ENCODE measurements at regions not wholly inside any gene's neighbourhood (a gene's known extent, or its start where the extent isn't known, plus 50 kb on each side); places are given as distances from the start of the nearest gene placed in this dataset.

DNA sequence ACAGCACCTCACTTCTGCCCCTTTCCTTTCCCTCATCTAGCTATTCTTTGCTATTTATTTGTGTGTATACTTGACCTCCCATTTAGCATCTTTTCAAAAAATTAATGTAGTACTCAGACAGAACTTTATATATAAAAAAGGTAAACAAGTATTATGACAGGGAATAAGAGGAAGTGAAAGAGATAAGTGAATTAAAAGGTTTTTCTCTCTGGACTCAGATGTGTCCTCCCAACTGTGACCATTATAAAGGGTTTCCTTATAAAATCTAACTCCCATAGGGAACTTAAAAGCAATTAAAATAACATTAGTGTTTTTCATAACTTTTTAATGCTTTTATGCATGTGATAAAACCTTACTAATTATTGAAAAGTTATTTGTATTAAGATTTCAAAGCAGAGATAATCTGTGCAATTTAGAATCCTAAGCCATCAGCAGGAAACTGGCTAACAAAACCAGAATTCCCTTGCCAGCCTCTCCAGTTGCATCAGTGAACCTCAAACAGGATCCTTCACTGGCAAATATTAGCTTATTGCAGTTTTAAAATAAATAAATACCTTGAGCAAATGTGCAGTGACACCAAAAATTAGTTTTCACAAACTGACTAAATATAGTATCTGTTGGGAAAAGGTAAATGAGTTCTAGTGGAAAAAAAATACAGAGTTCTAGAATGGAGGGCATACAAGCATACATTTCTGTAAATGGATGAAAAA is 930.7 kb downstream of the BCL11A start:
- no peak for DNase-seq

DNA sequence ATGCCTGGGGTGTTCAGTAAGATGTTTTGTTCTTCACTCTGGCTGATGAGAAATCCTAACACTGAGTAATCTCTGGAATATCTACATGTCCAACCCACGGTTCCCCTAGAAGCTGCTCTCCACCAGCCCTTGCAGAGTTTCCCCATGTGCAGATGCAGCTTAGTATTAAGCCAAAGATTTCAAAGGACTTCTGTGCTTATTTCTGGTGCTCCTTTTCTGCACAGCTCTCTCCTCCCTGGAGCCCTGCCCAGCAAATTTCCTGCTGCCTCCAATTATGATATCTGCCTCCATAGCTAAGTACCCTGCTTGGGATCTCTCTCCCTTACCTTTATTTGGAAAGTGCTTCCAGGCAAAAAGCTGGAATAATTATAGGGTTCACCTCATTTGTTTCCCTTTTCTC is 949.3 kb downstream of the BCL11A start:
- no peak for DNase-seq

DNA sequence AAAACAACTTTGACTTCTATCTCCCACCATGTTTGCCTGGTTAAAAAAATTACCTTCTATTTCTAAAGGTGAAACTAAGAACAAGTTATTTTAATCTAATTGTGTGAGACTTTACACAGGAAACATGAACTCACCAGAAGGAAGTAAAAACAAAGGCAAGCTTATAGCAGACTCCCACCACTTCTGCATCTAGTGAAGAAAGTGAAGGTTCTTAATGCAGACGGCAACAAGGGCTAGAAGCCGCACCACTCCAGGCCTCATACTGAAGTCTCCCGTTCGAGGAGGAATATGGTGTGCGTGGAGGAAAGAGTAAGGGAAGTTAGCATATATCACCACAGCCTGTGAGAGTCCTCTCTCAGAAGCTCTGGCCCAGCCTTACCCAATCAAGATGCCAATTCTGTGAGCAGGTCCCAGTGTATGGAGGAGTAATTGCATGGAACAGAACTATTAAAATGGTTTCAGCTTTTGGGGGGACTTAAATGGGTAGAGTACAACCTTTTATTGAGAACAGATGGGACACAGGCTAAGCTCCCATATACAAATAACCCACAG is 958.7 kb downstream of the BCL11A start:
- DNase-seq, result no peak

DNA sequence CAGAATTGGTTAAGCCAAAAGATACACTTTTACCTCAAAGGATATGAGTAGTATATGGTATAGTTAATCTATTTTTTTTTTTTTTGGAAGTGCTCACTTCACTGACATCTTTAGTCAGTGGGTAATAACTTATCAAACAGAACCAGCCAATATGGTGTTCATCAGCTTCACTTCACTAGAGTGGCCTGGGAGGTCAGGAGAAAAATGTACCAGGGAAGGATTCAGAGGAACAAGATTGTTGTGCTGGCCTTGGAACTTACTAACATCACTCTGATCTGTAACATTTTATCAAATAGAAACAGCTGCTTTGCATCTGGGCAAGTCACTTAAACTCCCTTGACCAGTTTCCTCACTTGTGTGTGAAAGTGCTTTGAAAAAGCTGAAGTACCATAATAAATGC is 962.7 kb downstream of the BCL11A start:
- no peak for DNase-seq

DNA sequence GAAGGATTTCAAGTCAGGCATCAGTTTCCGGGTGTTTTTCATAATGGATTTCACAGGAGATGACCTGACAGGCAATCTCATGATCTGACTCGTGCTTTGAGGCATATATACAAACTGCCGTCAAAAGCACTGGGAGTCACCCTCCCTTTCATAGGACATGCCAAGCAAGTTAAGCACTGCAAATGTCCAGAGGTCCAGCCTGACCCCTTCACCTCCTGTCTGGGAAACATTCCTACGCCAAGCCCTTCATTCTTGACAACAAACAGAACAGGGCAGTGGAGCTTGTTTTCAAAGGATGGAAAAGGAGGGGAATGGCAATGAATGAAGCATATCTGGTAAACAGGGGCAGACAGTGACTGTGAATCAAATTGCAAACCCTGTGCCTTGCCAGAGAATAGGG is 963.6 kb downstream of the BCL11A start:
- no peak for DNase-seq

DNA sequence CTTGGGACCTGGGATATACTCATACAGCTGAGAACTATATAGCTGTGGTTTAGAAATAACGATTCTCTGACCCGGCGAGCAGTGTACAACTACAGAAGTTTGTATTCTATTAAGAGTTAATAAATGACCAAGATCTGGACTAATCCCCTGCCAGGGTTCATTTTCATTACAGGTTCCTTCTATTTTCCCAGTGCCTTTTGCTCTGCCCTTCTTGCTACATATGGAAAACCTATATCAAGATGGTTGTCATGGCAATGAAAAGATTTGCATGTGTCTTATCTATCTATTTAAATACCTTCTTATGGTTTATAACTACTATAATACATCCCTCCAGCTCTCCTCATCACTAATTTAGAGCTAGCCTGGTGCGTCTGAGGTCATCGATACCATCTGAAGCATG is 965.2 kb downstream of the BCL11A start:
- no peak for DNase-seq

DNA sequence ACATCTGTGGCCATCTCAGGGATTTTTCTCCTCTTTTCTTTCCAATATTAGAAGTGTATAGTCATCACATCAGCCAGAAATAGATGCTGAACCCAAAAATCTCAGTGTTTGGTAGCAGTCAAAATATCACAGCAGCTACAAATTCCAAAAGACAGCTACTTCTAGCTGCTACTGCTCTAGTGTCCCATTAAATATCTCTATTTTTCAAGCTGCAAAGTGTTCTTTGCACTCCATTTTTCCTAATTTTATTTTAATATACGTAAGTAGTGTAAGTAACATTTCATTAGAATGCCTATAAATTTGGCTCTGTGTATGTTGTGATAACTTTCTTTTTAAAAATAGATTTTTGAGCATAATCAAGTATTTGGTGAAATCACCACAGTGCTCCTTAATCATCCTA is 967.3 kb downstream of the BCL11A start:
- no peak for DNase-seq

DNA sequence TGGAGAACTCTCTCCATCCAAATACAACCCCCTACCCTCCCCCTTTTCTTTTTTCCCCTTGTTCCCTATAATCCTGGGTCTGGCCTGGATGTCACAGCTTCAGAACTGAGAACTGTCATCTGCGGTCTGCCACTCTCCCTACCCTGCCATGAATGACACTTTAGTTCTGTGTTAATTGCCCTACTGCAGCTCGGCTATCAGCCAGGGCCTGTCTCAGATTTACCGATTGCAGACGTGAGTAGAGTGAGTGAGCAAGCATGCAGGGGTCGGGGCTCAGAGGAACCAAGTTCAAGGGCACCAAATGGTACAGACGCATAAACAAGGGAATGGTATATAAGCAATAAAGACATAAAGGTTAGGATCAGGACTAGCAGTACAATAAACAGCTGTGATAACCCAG is 967.8 kb downstream of the BCL11A start:
- DNase-seq, result no peak

DNA sequence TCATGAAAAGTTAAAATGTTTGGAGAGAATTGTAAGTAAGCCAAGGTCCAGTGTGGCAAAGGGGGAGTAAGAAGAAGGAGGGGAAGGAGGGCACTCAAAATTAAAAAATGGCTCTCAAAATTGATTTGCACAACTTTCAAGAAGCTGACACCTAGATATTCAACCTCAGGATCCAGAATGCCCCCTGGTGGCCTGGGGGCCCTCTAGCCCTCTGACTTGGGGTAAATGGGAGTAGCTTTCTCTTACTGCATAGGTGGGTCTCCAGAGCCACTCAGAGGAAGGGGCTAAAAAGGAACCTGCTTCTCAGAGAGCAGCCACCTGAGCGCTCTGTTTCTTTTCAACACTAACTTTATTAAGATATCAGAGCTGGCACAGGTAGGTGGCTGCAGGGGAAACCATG is 968.5 kb downstream of the BCL11A start:
- DNase-seq, result peak; percentile 4

DNA sequence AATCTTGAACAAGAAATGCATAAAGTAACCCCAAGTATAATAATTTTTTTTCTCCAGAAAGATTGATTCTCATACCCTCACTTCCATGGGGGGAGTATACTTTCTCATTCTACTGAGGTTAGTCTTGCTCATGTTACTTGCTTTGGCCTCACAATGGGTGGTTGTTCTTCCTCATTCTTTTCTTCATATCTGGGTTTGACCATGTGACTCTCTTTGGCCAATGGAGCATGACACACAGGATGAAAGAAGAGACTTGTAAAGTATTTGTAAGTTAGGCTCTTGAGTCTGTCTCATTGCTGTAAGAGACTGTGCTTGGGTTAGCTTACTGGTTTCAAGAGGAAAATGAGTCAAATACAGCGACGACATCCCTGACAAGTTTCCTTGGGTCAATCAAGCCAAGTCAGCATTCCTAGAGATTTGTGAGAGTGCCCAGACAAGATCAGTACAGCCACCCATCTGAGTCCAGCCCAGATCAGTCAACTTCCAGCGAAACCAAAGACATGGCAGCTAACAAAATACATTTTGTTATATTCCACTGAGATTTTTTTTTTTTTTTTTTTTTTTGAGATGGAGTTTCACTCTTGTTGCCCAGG is 970.2 kb downstream of the BCL11A start:
- no peak for DNase-seq

DNA sequence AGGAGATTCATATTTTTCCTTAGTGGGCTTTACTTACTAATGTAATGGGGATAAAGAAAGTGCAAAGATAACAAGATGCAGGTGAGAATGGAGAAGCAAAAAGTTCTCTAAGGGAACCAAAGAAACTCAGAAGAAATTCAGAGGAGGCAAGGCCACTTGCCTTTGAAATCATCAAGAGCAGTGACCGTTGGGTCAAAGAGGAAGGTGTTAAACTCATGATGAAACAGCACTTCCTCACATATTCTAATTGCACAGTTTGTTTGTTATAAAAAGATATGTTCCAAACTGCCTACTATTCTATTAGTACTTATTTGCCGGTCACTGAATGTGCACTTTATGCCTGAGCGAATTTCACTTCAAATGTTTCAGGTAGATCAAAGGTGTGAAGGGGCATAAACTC is 975.1 kb downstream of the BCL11A start:
- DNase-seq, result no peak

DNA sequence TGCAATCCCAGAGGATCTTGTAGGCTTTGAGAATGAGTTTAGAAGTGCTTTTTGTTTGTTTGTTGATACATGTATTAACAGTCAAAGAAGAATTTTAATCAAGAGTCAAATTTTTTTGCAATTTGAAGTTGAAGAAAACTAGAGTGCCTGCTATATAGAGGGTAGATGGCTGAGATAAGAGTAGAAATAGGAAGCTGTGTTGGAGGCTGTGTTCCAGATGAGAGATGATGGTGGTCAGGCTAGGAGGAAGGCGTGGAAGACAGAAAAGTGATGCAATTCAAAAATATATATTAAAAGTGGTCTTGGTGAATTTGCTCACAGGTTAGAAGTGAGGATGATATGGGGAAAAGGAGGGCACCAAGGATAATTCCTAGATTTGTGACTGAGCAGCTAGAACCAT is 978.3 kb downstream of the BCL11A start:
- DNase-seq, result no peak

DNA sequence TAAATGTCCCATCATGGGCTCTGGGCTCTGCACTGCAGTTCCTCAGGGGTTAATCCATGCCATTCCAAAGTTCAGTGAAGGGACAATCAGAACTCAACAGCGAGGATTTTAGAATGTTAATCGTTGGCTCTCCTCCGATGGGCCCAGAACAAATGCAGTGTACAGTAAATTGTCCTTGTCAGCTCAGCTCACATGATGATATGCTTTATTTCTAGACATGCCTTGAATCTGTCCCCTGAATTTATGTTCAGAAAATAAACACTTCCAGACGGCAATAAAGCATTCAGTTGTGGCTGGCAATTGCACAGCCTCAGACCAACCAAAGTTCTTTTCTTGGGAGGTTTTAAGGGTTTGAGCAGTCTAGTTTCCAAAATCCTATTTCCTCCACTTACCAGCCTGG is 981.2 kb downstream of the BCL11A start:
- DNase-seq, result no peak

DNA sequence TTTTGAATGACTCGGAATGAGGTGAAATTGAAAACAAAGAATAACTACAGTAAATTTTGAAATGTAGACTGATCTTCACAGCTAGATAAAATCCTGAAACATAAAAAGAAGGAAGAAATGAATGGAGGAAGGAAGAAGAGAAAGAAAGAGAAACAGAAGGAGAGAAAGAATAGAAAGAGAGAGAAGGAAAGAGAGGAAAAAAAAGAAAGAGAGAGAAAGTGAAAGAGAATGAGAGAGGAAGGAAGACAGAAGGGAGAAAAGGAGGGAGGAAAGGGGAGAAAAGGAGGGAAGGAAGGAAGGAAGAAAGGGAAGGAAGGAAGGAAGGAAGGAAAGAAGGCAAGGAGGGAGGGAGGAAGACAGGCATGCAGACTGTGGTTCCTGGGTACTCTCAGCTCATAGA is 982.6 kb downstream of the BCL11A start:
- no peak for DNase-seq

DNA sequence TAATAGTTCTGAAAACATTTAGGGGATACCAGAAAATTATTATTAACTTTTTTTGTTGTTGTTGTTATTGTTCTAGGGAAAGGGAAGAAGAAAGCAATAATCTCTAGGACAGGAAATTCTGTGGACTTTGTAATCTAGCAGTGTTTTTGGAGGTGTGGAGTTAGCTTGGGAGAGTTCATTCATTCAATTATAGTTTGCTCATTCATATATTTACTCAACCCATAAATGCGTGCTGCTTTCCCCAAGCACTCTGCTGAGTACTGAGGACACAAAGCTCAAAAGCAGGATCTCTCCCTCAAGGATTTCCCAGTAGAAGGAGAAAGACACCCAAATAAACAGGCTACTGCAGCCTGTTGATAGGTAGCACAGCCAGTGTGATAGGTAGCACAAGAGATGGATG is 984.3 kb downstream of the BCL11A start:
- no peak for DNase-seq

DNA sequence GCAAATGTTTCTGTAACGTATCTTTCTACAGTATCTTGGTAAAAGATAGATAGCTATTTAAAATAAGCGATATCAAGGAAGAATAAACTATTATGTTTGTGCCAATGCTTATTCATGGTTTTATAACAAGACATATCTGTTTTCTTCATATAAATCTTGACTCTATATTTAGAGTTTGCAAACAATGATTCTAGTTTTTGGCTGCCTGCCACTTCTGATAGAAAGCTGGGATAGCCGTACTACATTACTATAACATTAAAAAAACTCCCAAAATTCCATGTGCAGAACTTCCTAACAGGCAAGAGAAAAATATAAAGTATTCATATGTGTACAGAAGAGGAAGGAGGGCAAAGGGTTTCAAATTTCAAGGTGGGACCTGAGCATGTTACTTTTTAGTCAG is 985.0 kb downstream of the BCL11A start:
- no peak for DNase-seq

DNA sequence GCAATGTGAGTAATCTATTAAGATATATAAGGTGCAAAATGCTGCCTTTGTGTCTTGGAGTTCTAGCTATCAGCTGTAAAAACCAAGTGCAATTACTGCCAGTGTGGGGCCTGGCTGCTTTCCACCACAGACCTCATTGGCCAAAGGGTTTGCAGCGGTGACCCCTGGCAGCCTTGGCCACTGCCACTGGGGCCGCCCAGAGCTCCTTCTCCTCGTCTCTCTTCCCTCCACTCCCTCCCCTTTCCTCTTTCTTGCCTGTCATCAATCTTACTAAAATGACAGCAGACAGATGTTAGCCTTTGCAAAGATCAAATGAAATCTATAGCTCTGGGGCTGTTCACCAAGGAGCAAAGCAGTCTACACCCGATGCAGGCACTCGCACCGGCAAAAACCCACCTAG is 986.3 kb downstream of the BCL11A start:
- DNase-seq, result no peak

DNA sequence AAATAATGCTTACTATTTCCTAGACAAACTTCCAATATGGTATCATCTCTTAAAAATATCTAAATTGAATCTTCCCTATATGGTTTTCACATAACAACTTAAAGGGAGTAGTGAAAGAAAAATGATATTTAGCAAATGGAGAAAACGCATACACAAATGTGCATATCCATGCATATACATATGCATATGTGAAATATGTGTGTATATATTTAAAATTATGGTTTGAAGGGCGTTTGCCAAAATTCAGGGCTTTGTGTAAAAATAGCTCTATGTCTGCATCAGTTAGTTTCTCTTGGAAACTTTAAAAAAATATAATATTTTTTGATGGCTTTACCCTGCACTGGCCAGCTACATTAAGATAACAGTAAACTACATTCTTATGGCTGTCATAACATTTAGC is 986.7 kb downstream of the BCL11A start:
- no peak for DNase-seq

DNA sequence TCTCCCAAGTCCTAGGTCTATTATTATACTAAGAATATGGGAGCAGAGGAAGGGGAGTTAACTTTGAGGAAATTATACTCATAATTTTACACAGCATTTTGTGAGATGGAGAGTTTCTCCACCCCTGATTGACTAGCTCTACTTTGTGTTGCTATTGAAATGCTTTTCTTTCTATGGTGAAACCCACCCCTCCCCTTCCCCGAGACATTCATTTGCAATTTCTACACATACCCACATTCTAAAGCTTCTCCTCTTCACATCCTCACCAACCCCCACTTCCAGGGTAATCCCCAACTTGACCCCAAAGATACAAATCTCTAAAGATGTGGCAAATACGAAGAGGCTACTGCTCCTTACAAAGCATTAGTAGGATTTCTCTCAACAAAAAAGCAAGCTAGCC is 992.2 kb downstream of the BCL11A start:
- DNase-seq, result no peak

DNA sequence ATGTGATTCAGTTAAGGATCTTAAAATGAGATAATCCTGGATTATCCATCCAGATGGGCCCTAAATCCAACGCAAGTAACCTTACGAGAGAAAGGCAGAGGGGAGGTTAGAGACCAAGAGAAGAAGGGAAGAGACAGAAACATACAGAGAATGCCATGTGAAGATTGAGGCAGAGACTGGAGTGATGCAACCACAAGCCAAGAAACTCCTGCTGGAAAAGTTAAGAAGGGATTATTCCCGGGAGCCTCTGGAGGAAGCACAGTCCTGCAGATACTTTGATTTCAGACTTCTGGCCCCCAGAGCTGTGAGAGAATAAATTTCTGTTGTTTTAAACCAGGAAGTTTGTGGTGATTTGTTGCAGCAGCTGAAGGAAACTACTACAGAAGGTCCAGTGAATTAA is 992.7 kb downstream of the BCL11A start:
- DNase-seq, result no peak

DNA sequence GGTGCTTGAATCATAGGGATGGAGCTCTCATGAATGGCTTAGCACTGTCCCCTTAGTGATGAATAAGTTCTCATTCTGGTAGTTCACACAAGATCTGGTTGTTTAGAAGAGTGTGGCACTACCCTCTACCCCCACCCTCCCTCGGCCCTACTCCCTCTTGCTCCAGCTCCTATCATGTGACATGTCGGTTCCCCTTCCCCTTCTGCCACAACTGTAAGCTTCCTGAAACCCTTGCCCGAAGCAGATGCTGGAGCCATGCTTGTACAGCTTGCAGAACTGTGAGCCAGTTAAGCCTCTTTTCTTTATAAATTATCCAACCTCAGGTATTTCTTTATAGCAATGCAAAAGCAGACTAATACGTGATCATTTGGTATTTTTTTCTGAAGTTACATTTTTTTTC is 1012.6 kb downstream of the BCL11A start:
- DNase-seq, result no peak

DNA sequence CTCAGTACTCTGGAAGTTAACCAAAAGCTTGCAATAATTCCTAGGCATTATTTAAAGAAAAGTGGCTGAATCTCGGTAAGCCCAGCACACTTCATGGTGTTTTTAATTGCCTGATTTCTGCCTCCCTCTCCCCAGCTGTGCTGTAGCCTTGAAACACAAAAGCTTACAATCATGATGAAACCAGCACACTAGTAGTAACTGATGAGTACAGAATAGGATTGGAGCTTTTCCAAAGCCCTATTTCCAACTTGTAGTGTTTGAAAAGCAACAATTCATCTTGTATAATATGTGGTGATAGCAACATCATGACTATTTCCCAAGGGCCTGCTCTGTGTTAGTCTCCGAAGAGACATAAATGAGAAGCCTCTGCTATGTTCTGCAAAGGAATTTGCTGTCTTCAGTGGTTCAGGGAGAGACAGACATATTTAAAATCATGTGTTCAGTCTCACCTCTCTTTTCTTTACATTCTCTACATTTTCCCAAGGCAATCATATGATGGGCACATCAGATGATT is 1015.0 kb downstream of the BCL11A start:
- DNase-seq, result no peak

DNA sequence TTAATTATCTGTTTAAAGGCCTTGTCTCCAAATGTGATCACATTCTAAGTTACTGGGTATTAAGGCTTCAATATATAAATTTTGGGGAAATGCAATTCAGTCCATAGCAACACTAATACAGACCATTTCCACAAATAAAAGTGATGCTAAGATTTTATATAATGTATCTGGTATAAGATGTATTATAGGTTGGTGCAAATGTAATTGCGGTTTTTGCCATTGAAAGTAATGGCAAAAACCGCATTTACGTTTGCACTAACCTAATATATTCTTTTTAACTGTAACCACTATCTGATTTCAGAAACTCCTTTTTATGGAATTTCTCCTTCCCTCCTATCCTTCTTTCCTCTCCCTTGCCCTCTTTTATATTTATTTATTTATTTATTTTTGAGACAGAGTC is 1020.6 kb downstream of the BCL11A start:
- no peak for DNase-seq

DNA sequence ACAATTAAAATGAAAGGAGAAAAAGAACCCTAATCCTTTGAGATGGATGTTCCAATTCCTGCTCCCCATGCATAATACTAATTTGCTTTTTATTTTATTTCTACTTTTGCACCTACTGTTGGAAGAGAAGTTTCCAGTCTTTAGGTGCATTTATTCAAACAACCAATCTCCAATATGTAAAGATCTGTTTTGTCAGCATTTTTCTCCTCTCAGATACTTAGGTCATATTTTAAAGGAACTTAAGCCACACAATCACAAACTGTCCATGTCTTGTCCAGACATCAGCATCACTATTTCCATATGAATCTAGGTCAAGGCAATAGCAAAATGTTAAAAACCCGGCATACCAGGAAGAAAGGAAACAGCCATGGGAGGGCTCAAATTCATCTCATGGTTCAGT is 1023.2 kb downstream of the BCL11A start:
- DNase-seq, result no peak

DNA sequence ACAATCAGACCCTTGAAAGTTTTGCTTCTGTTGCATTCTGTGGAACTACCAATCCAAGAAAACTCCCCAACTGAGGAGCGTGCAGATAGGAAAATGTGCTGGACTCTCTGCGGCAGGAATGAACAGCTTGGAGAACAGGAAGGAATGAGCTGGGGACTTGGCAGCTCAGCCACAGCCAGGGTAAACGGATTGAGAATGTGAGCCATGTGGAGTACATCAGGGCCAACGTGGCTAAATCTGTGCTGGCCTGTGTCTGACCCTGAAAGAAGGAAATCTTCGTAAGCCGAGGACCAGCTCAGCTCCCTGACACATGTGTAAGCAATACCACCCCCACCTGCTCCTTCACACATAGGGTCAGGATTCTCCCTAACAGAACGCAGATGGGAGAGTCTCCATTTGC is 1023.7 kb downstream of the BCL11A start:
- no peak for DNase-seq
